C4-2B (cell line): ENCODE measurements at regions not wholly inside any gene's neighbourhood (a gene's known extent, or its start where the extent isn't known, plus 50 kb on each side); places are given as distances from the start of the nearest gene placed in this dataset.
A peak's percentile ranks its signal among the peaks of the same experiment; 100 is the strongest.
"Not testable (repeated sequence)": the region's sequence is repeated elsewhere in the genome, so short reads cannot be mapped to it uniquely, and the experiment has no call there.

Experiments used
- H3K27ac ChIP-seq: fragments of 450-650 bp; 2 replicates; pipeline ENCODE4 v1.5.1; 2017
- ZFX ChIP-seq: fragments of 450-650 bp; IDR thresholded peaks from 2 replicates; pipeline ENCODE4 v1.6.1; 2017
- TF ChIP-seq, protein P1 (sequence below): fragments of 450-650 bp; conservative IDR thresholded peaks from 2 replicates; pipeline ENCODE4 v1.5.1; 2017; ENCODE audit warnings: mild to moderate bottlenecking

DNA sequence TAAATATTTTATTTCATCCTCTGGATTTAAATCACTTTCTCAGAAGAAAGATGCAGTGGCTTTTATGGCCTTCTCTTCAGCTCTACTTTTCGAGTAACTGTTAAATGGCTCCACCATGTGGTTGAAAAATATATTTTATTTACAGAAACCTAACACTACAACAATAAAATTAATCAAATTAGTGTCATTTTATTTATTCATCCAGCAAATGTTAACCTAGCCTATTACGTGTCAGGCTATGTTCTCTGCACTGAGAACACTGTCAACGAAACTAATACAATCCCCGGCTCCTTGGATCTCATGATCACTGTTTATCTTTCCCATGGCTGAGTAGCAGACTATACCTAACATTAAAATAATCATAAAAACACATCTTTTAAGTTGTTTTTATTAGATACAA lies 148.0 kb upstream of the OSTN start:
- H3K27ac ChIP-seq: no peak overlapping the region
- TF ChIP-seq, protein P1, sequence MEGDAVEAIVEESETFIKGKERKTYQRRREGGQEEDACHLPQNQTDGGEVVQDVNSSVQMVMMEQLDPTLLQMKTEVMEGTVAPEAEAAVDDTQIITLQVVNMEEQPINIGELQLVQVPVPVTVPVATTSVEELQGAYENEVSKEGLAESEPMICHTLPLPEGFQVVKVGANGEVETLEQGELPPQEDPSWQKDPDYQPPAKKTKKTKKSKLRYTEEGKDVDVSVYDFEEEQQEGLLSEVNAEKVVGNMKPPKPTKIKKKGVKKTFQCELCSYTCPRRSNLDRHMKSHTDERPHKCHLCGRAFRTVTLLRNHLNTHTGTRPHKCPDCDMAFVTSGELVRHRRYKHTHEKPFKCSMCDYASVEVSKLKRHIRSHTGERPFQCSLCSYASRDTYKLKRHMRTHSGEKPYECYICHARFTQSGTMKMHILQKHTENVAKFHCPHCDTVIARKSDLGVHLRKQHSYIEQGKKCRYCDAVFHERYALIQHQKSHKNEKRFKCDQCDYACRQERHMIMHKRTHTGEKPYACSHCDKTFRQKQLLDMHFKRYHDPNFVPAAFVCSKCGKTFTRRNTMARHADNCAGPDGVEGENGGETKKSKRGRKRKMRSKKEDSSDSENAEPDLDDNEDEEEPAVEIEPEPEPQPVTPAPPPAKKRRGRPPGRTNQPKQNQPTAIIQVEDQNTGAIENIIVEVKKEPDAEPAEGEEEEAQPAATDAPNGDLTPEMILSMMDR: peak; percentile 79
- no peak for TF ChIP-seq ZFX

- TF ChIP-seq, protein P1: no peak
- no peak for TF ChIP-seq ZFX
- no peak overlapping the region for H3K27ac ChIP-seq
Observed at GRCh38 chr3:191047930-191048329, 151.1 kb upstream of the OSTN start.

DNA sequence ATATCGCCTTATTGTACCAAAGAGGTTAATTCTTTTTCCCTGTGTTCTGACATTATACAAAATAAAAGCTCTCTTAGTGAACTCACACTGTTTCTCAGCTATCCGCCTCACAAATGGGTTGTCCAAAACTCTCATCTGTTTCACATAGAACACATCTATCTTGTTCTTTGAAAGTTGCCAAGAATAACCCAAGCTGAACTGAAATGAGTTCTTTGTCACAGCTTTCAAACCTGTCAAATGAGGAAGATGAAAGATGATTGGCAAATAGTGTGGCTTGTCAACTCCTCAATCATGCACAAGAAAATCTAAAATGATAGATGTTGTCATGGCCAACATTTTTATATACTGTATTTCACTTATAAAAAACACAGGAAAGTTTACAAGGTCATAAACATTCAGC lies 168.1 kb upstream of the OSTN start:
- TF ChIP-seq, protein P1: no peak
- no peak for TF ChIP-seq ZFX
- H3K27ac ChIP-seq: no peak overlapping the region

- TF ChIP-seq ZFX: no peak
- TF ChIP-seq, protein P1: no peak
- H3K27ac ChIP-seq: no peak overlapping the region
Observed at GRCh38 chr3:191030491-191030890, 168.0 kb upstream of the GMNC start.

DNA sequence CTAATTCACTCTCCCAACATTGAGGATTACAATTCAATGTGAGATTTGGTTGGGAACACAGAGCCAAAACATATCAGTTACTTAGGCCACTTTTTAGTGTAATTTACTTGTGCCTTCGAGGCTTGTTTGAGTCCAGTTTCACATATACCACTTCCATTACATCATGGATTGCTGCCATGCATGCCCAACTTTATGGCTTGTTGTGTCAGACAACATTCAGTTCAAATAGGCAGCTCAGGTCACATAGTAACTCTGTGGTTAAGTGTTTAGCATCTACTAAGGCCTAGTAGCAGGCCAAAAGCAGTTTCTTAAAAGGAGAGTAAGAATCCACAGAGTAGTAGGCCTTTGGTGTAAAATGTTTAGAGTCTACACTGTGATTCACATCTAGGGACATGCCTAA lies 164.3 kb upstream of the GMNC start:
- TF ChIP-seq, protein P1: no peak
- no peak for TF ChIP-seq ZFX
- no peak overlapping the region for H3K27ac ChIP-seq

GRCh38 chr3:191020730-191021396 lies 158.4 kb upstream of the GMNC start:
- no peak for TF ChIP-seq ZFX
- TF ChIP-seq, protein P1: no peak
- no peak overlapping the region for H3K27ac ChIP-seq

- TF ChIP-seq, protein P1: no peak
- TF ChIP-seq ZFX: no peak
- H3K27ac ChIP-seq: no peak overlapping the region
Observed at GRCh38 chr3:191019855-191020254, 157.4 kb upstream of the GMNC start.

DNA sequence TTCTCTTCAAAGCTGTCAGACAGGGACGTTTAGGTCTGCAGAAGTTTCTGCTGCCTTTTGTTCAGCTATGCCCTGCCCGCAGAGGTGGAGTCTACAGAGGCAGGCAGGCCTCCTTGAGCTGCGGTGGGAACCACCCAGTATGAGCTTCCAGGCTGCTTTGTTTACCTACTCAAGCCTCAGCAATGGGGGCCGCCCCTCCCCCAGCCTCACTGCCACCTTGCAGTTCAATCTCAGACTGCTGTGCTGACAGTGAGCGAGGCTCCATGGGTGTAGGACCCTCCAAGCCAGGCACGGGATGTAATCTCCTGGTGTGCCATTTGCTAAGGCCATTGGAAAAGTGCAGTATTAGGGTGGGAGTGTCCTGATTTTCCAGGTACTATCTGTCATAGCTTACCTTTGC lies 153.5 kb upstream of the GMNC start:
- not testable (repeated sequence) for H3K27ac ChIP-seq
